IMR-90 (cell line): ENCODE measurements at regions not wholly inside any gene's neighbourhood (a gene's known extent, or its start where the extent isn't known, plus 50 kb on each side); places are given as distances from the start of the nearest gene placed in this dataset.
"Not testable (repeated sequence)": the region's sequence is repeated elsewhere in the genome, so short reads cannot be mapped to it uniquely, and the experiment has no call there.

ENCODE experiments used
- ATAC-seq: fragments of 200-7000 bp; cut with Tn5 transposase; 2 replicates; pipeline ENCODE4 v1.9.1; 2020; ENCODE audit warnings: low read depth, mild to moderate bottlenecking, moderate library complexity
- BruUV-seq: library from RNA; stranded (reverse); fragments of 400-500 nt; replicated peaks from 2 replicates; lab custom pipeline; 2021; lab: Mats Ljungman, UMichigan
- CTCF ChIA-PET: fragments of 300-600 bp; formaldehyde crosslinking; extraction: SDS; loops from one replicate; lab custom pipeline; 2021; ENCODE audit warnings: antibody characterized with exemption; lab: Yijun Ruan, JAX
- POLR2A ChIA-PET: fragments of 300-600 bp; sonication (Branson Sonifier 250); formaldehyde crosslinking; loops from one replicate; lab custom pipeline; 2022; ENCODE audit warnings: antibody characterized with exemption; ENCODE audit not compliant: unreplicated experiment; lab: Charles Lee
- DNase-seq: peaks from one replicate; pipeline ENCODE4 v3.0.0; 2013
- H2AFZ ChIP-seq: replicated peaks from 2 replicates; pipeline ENCODE3; 2013; ENCODE audit warnings: low read length, mild to moderate bottlenecking; ENCODE audit not compliant: poor library complexity
- H2AK5ac ChIP-seq: 2 replicates; pipeline ENCODE4 v1.6.1; 2013; ENCODE audit warnings: low read depth, low read length, inconsistent platforms
- H2AK9ac ChIP-seq: replicated peaks from 2 replicates; pipeline ENCODE3; 2013; ENCODE audit warnings: mild to moderate bottlenecking, low read depth, low read length, moderate library complexity; ENCODE audit not compliant: poor library complexity
- H2BK120ac ChIP-seq: 2 replicates; pipeline ENCODE4 v1.6.1; 2013; ENCODE audit warnings: low read depth, low read length, inconsistent platforms
- H2BK15ac ChIP-seq: 3 replicates; pipeline ENCODE4 v1.6.1; 2013; ENCODE audit warnings: low read depth, low read length, inconsistent platforms
- H2BK20ac ChIP-seq: 2 replicates; pipeline ENCODE4 v1.6.1; 2013; ENCODE audit warnings: low read depth, mild to moderate bottlenecking, inconsistent platforms, low read length, moderate library complexity
- H2BK5ac ChIP-seq: 2 replicates; pipeline ENCODE4 v1.6.1; 2013; ENCODE audit warnings: mild to moderate bottlenecking, low read depth, low read length, inconsistent platforms; ENCODE audit not compliant: poor library complexity, severe bottlenecking
- H3K14ac ChIP-seq: replicated peaks from 2 replicates; pipeline ENCODE4 v1.6.1; 2013; ENCODE audit warnings: low read depth, low read length, inconsistent platforms
- H3K18ac ChIP-seq: 2 replicates; pipeline ENCODE4 v1.6.1; 2013; ENCODE audit warnings: low read depth, low read length, control low read depth
- H3K23ac ChIP-seq: 2 replicates; pipeline ENCODE4 v1.6.1; 2013; ENCODE audit warnings: low read depth, low read length, inconsistent platforms
- H3K27ac ChIP-seq: 2 replicates; pipeline ENCODE4 v1.5.1; 2013; ENCODE audit warnings: mild to moderate bottlenecking, control low read depth, low read length; ENCODE audit not compliant: insufficient read depth
- H3K27me3 ChIP-seq: 2 replicates; pipeline ENCODE4 v1.6.1; 2013; ENCODE audit warnings: low read length; ENCODE audit not compliant: control insufficient read depth, insufficient read depth
- H3K36me3 ChIP-seq: 2 replicates; pipeline ENCODE4 v1.6.1; 2013; ENCODE audit warnings: low read length, mixed read lengths; ENCODE audit not compliant: control insufficient read depth, insufficient read depth
- H3K4ac ChIP-seq: 2 replicates; pipeline ENCODE4 v1.6.1; 2013; ENCODE audit warnings: low read depth, low read length, inconsistent platforms
- H3K4me1 ChIP-seq: 2 replicates; pipeline ENCODE4 v1.6.1; 2013; ENCODE audit warnings: low read length, mixed read lengths; ENCODE audit not compliant: control insufficient read depth, insufficient read depth
- H3K4me2 ChIP-seq: 2 replicates; pipeline ENCODE4 v1.6.1; 2013; ENCODE audit warnings: low read depth, mild to moderate bottlenecking, control low read depth, low read length, moderate library complexity
- H3K4me3 ChIP-seq: 2 replicates; pipeline ENCODE4 v1.5.1; 2013; ENCODE audit warnings: low read depth, mild to moderate bottlenecking, control low read depth, low read length, moderate library complexity; ENCODE audit not compliant: insufficient read depth
- H3K56ac ChIP-seq: 2 replicates; pipeline ENCODE4 v1.6.1; 2013; ENCODE audit warnings: low read length, inconsistent platforms; ENCODE audit not compliant: insufficient read depth; ENCODE audit errors: extremely low read depth
- H3K79me1 ChIP-seq, 2 experiments: 2 replicates each; pipeline ENCODE4 v1.6.1; 2013; ENCODE audit warnings: low read length in 2 of 2, inconsistent platforms in 1 of 2, low read depth in 1 of 2
- H3K9ac ChIP-seq: 2 replicates; pipeline ENCODE4 v1.6.1; 2013; ENCODE audit warnings: low read depth, low read length, control low read depth
- H3K9me1 ChIP-seq: 2 replicates; pipeline ENCODE4 v1.6.1; 2013; ENCODE audit warnings: low read length, inconsistent platforms; ENCODE audit not compliant: insufficient read depth
- H3K9me3 ChIP-seq: 2 replicates; pipeline ENCODE4 v1.6.1; 2013; ENCODE audit warnings: low read length; ENCODE audit not compliant: control insufficient read depth, insufficient read depth
- H4K20me1 ChIP-seq: 2 replicates; pipeline ENCODE4 v1.6.1; 2013; ENCODE audit warnings: low read length, inconsistent platforms; ENCODE audit not compliant: insufficient read depth
- H4K5ac ChIP-seq: 2 replicates; pipeline ENCODE4 v1.6.1; 2013; ENCODE audit warnings: mild to moderate bottlenecking, low read depth, low read length, control low read depth
- H4K8ac ChIP-seq, 2 experiments: 2 replicates each; pipeline ENCODE4 v1.6.1; 2013; ENCODE audit warnings: low read depth in 2 of 2, low read length in 2 of 2, control low read depth in 1 of 2, inconsistent platforms in 1 of 2
- H4K91ac ChIP-seq: 2 replicates; pipeline ENCODE4 v1.6.1; 2013; ENCODE audit warnings: low read depth, low read length, inconsistent platforms; ENCODE audit not compliant: insufficient read depth
- USF2 ChIP-seq: fragments of 150-350 bp; IDR thresholded peaks from 2 replicates; pipeline ENCODE4 v1.6.1; 2017; ENCODE audit warnings: mild to moderate bottlenecking, antibody characterized with exemption, low read length, low read depth
- WGBS, 2 experiments: methylation state at CpG; one replicate each; pipeline versions ENCODE4 v1.1.5 to v1.1.7; 2013; ENCODE audit warnings: missing lambda C conversion rate in 2 of 2; ENCODE audit not compliant: insufficient read length in 1 of 2; ENCODE audit errors: extremely low coverage in 2 of 2; 5-methylcytosine and 5-hydroxymethylcytosine counted together
- dilution Hi-C: fragments of 300-500 bp; cut with HindIII; formaldehyde crosslinking; loops from one replicate; pipeline ENCODE4 v1.14.3; 2018; ENCODE audit warnings: low sequenced_read_pairs; ENCODE audit not compliant: unreplicated experiment
- in situ Hi-C: fragments of 300-500 bp; cut with MboI; formaldehyde crosslinking; loops from 3 replicates; pipeline ENCODE4 v1.14.3; 2019; ENCODE audit warnings: low sequenced_read_pairs, inconsistent platforms, mixed read lengths
- intact Hi-C: fragments of 100-400 bp; cut with micrococcal nuclease; formaldehyde crosslinking; loops from 2 replicates; pipeline ENCODE4 v1.10.0; 2022

- no peak for TF ChIP-seq USF2
Measured at GRCh38 chr4:132346016-132346415, 803.1 kb upstream of the PCDH10 start (continued).

GRCh38 chr4:132351606-132352005 is 797.5 kb upstream of the PCDH10 start:
- H3K23ac ChIP-seq, H4K8ac ChIP-seq, ATAC-seq, H4K20me1 ChIP-seq, DNase-seq, H2AK9ac ChIP-seq, BruUV-seq, H2BK5ac ChIP-seq, H3K79me1 ChIP-seq, H3K4me3 ChIP-seq, H3K27ac ChIP-seq, POLR2A ChIA-PET, H3K9me1 ChIP-seq, H4K5ac ChIP-seq, H2BK15ac ChIP-seq, H3K14ac ChIP-seq, H4K91ac ChIP-seq, H3K9ac ChIP-seq, H2BK20ac ChIP-seq, H3K18ac ChIP-seq, dilution Hi-C loops, H3K4ac ChIP-seq, CTCF ChIA-PET, H3K56ac ChIP-seq, H2AFZ ChIP-seq, H3K4me1 ChIP-seq, in situ Hi-C loops, intact Hi-C loops, H3K9me3 ChIP-seq, H3K27me3 ChIP-seq, H3K36me3 ChIP-seq, H2AK5ac ChIP-seq, H3K4me2 ChIP-seq, H2BK120ac ChIP-seq: not testable (repeated sequence)
- WGBS, 2 experiments: no CpG with 5 or more reads among the region's 3 CpGs
